Adrenal gland (tissue), 9 donors: ENCODE measurements at regions not wholly inside any gene's neighbourhood (a gene's known extent, or its start where the extent isn't known, plus 50 kb on each side); places are given as distances from the start of the nearest gene placed in this dataset.
A peak's percentile ranks its signal among the peaks of the same experiment; 100 is the strongest.
"Not testable (repeated sequence)": the region's sequence is repeated elsewhere in the genome, so short reads cannot be mapped to it uniquely, and the experiment has no call there.

Source experiments
- DNase-seq, 7 donors: peaks; one replicate each; pipeline ENCODE4 v3.0.0-alpha.2; 2019 to 2020
- H3K27ac ChIP-seq, 5 donors: fragments of 200-600 bp; sonication (generic) in 4 of 5; 1 replicate in 3 of 5; 2 replicates in 2 of 5; pipeline versions ENCODE4 v1.5.1 to v1.8.0; 2016 to 2020; ENCODE audit warnings: mild to moderate bottlenecking in 1 of 5
- H3K27me3 ChIP-seq: fragments of 200-600 bp; 2 replicates; pipeline ENCODE4 v1.8.0; 2021
- H3K36me3 ChIP-seq, 2 donors: fragments of 200-600 bp; replicated peaks in 1 of 2; 1 replicate in 1 of 2; 2 replicates in 1 of 2; pipeline versions ENCODE4 v1.5.1 to v1.8.0; 2018 to 2022
- H3K4me1 ChIP-seq, 2 donors: fragments of 200-600 bp; replicated peaks in 1 of 2; 1 replicate in 1 of 2; 2 replicates in 1 of 2; pipeline versions ENCODE4 v1.5.1 to v1.8.0; 2018 to 2021
- H3K4me3 ChIP-seq, 4 donors: fragments of 200-600 bp; sonication (generic) in 3 of 4; one replicate each; pipeline ENCODE4 v1.5.1; 2016 to 2018
- H3K9me3 ChIP-seq, 3 donors: fragments of 200-600 bp; sonication (generic) in 1 of 3; replicated peaks in 1 of 3; 1 replicate in 2 of 3; 2 replicates in 1 of 3; pipeline versions ENCODE4 v1.5.1 to v1.8.0; 2016 to 2021
- POLR2A ChIP-seq, 2 donors: fragments of 450-650 bp; IDR thresholded peaks; one replicate each; pipeline ENCODE4 v1.6.1; 2017; ENCODE audit warnings: antibody characterized with exemption in 2 of 2, mild to moderate bottlenecking in 2 of 2, moderate library complexity in 1 of 2
- WGBS, 4 donors: extraction: QIAGEN DNeasy Blood & Tissue Kit in 2 of 4; methylation state at CpG; one replicate each; pipeline versions ENCODE4 v1.1.5 to v1.1.7; 2013 to 2017; 5-methylcytosine and 5-hydroxymethylcytosine counted together
- intact Hi-C, 2 donors: fragments of 100-400 bp; cut with DNase I; formaldehyde crosslinking; loops; one replicate each; pipeline versions ENCODE4 v1.14.1 to v1.15.0; 2022 to 2023
- TF ChIP-seq, protein P1 (sequence below), 6 experiments: fragments of 450-650 bp in 4 of 6; fragments of 200-600 bp in 2 of 6; sonication (generic) in 1 of 6; IDR thresholded peaks; 1 replicate in 5 of 6; 2 replicates in 1 of 6; pipeline versions ENCODE4 v1.5.1 to v1.8.0; 2016 to 2021; ENCODE audit warnings: antibody characterized with exemption in 6 of 6, mild to moderate bottlenecking in 2 of 6, moderate library complexity in 1 of 6
- donor health status: healthy with polysubstance abuse.
- donor health status: Bipolar disorder and iron deficiency.
- donor health status: DM: yes; HTN: yes; CAD: no.
- donor health status: DM: no; HTN: no; CAD: no.
- donor health status: DM: no; HTN: no; CAD: no.

GRCh38 chr10:21352886-21353285, 172.6 kb downstream of the SKIDA1 start:
- 88 to 100% (median 88%) methylated on average over 1 of the region's 1 CpG for WGBS, 4 donors
- TF ChIP-seq, protein P1, sequence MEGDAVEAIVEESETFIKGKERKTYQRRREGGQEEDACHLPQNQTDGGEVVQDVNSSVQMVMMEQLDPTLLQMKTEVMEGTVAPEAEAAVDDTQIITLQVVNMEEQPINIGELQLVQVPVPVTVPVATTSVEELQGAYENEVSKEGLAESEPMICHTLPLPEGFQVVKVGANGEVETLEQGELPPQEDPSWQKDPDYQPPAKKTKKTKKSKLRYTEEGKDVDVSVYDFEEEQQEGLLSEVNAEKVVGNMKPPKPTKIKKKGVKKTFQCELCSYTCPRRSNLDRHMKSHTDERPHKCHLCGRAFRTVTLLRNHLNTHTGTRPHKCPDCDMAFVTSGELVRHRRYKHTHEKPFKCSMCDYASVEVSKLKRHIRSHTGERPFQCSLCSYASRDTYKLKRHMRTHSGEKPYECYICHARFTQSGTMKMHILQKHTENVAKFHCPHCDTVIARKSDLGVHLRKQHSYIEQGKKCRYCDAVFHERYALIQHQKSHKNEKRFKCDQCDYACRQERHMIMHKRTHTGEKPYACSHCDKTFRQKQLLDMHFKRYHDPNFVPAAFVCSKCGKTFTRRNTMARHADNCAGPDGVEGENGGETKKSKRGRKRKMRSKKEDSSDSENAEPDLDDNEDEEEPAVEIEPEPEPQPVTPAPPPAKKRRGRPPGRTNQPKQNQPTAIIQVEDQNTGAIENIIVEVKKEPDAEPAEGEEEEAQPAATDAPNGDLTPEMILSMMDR (IDR thresholded peaks at IDR 0.05) = no peak
- TF ChIP-seq POLR2A (IDR thresholded peaks at IDR 0.05) = no peak
- H3K4me3 ChIP-seq = no peak overlapping the region
- DNase-seq = no peak
- no peaks in the 10 kb centered on the region for H3K36me3 ChIP-seq
- H3K9me3 ChIP-seq = no peaks in the 10 kb centered on the region
- H3K27ac ChIP-seq = no peak overlapping the region
- intact Hi-C loops = no loop called here
- H3K27me3 ChIP-seq = no peaks in the 10 kb centered on the region
- no peaks in the 10 kb centered on the region for H3K4me1 ChIP-seq

- intact Hi-C loops, H3K27me3 ChIP-seq, H3K4me1 ChIP-seq, DNase-seq, H3K36me3 ChIP-seq, H3K9me3 ChIP-seq, H3K27ac ChIP-seq, H3K4me3 ChIP-seq: not testable (repeated sequence)
- 70 to 93% (median 75%) methylated on average over 2 of the region's 2 CpGs for WGBS, 4 donors
Measured at GRCh38 chr10:21351594-21351993, 173.9 kb downstream of the SKIDA1 start.

- 40 to 69% (median 49%) methylated on average over 3 of the region's 3 CpGs for WGBS, 4 donors
- Histone ChIP-seq H3K4me1 (no peaks in the 10 kb centered on the region), H3K36me3 (no peaks in the 10 kb centered on the region), H3K27me3 (no peaks in the 10 kb centered on the region), H3K9me3 (no peaks in the 10 kb centered on the region), H3K4me3 (no peak overlapping the region), H3K27ac (peak overlapping the region in 1 of 5 donors; percentile 6)
- no peak for DNase-seq
- intact Hi-C loops = no loop called here
- TF ChIP-seq POLR2A (IDR thresholded peaks at IDR 0.05) = no peak
- TF ChIP-seq, protein P1 (IDR thresholded peaks at IDR 0.05) = no peak
Measured at GRCh38 chr10:21349912-21350286, 175.6 kb downstream of the SKIDA1 start.

DNA sequence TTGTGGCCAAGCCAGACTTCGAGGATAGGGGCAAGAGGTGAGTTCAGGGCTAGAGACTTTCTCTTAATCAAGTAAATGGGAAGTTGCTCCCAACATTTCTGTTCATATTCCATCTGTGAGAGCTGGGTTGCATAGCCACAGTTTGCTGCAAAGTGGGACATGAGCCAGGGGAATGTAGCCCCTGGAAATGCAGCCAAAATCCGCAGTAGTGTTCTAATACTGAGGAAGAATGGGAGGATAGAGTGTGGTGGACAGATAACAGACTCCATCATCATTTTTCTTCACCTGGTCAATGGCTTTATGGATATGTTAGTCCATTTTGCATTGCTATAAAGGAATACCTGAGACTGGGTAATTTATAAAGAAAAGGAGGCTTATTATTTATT, 177.7 kb downstream of the SKIDA1 start:
- intact Hi-C loops = no loop called here
- DNase-seq = no peak
- H3K9me3 ChIP-seq = no peaks in the 10 kb centered on the region
- H3K4me1 ChIP-seq = no peaks in the 10 kb centered on the region
- H3K4me3 ChIP-seq = no peak overlapping the region
- no peaks in the 10 kb centered on the region for H3K27me3 ChIP-seq
- TF ChIP-seq POLR2A (IDR thresholded peaks at IDR 0.05) = no peak
- TF ChIP-seq, protein P1 (IDR thresholded peaks at IDR 0.05) = no peak
- no peaks in the 10 kb centered on the region for H3K36me3 ChIP-seq
- no peak overlapping the region for H3K27ac ChIP-seq
- 59 to 93% (median 82%) methylated on average over 2 of the region's 2 CpGs for WGBS, 4 donors

GRCh38 chr10:21347043-21347784, 178.3 kb downstream of the SKIDA1 start:
- 58 to 75% (median 65%) methylated on average over 7 of the region's 7 CpGs for WGBS, 4 donors
- no peak overlapping the region for H3K4me3 ChIP-seq

More at GRCh38 chr10:21347043-21347784, 178.3 kb downstream of the SKIDA1 start:
- Histone ChIP-seq H3K9me3 (no peaks in the 10 kb centered on the region), H3K4me1 (no peaks in the 10 kb centered on the region), H3K27me3 (no peaks in the 10 kb centered on the region), H3K36me3 (no peaks in the 10 kb centered on the region), H3K27ac (no peak overlapping the region)
- TF ChIP-seq, protein P1 (IDR thresholded peaks at IDR 0.05) = no peak
- no peak for TF ChIP-seq POLR2A (IDR thresholded peaks at IDR 0.05)
- peak in 1 of 7 donors; percentile 60 for DNase-seq
- intact Hi-C loops = no loop called here
